ENCODE measurements at regions not wholly inside any gene's neighbourhood (a gene's known extent, or its start where the extent isn't known, plus 50 kb on each side); places are given as distances from the start of the nearest gene placed in this dataset.

GRCh38 chr6:168128631-168129291, 49.7 kb upstream of the FRMD1 start:
- DNase-seq: no peak
- WGBS (ENCODE audit: insufficient coverage): 90% methylated on average over 27 of the region's 27 CpGs
- Histone ChIP-seq H3K4me2 (replicated peaks; ENCODE audit: extremely low read depth, low read length, poor library complexity, severe bottlenecking) (no peak overlapping the region), H2AFZ (ENCODE audit: insufficient read depth, low read depth, low read length, poor library complexity, severe bottlenecking) (no peak overlapping the region), H3K9ac (ENCODE audit: insufficient read depth, low read length, poor library complexity, severe bottlenecking) (no peak overlapping the region), H3K27me3 (ENCODE audit: control insufficient read depth in 2 of 2, insufficient read depth in 2 of 2, low read length in 2 of 2) (peaks cover 0 to 17% of the 10 kb centered on the region in 2 donors), H3K36me3 (replicated peaks in 1 of 2; ENCODE audit: control insufficient read depth in 1 of 2, insufficient read depth in 2 of 2, low read length in 2 of 2) (no peaks in the 10 kb centered on the region), H4K20me1 (ENCODE audit: insufficient read depth, low read length) (no peaks in the 10 kb centered on the region), H3K79me2 (ENCODE audit: insufficient read depth, low read length) (no peaks in the 10 kb centered on the region), H3K4me3 (replicated peaks in 1 of 3; ENCODE audit: low read depth in 2 of 3, low read length in 3 of 3) (no peak overlapping the region), H3K27ac (ENCODE audit: low read depth in 1 of 2, low read length in 2 of 2) (no peak overlapping the region), H3K4me1 (ENCODE audit: control insufficient read depth in 1 of 2, insufficient read depth in 2 of 2, low read length in 2 of 2) (no peaks in the 10 kb centered on the region), H3K9me3 (replicated peaks in 1 of 2; ENCODE audit: control insufficient read depth in 1 of 2, insufficient read depth in 1 of 2, low read length in 2 of 2) (no peaks in the 10 kb centered on the region)
- H3K4me1 Mint-ChIP-seq: no peaks in the 10 kb centered on the region
- H3K27me3 Mint-ChIP-seq (ENCODE audit: low read depth in 3 of 3): peaks cover 20 to 25% (median 24%) of the 10 kb centered on the region in 3 donors
- peaks cover 0 to 4% (median 0%) of the 10 kb centered on the region in 7 donors for H3K9me3 Mint-ChIP-seq
- intact Hi-C loops (cut with micrococcal nuclease): no loop called here
- TF ChIP-seq CTCF (IDR thresholded peaks at IDR 0.05): no peak
- no peaks in the 10 kb centered on the region for H3K36me3 Mint-ChIP-seq
- H3K4me3 Mint-ChIP-seq: no peak overlapping the region
- no peak overlapping the region for H3K27ac Mint-ChIP-seq

All from CD14-positive monocyte (primary cell).